ENCODE measurements at regions not wholly inside any gene's neighbourhood (a gene's known extent, or its start where the extent isn't known, plus 50 kb on each side); places are given as distances from the start of the nearest gene placed in this dataset.

DNA sequence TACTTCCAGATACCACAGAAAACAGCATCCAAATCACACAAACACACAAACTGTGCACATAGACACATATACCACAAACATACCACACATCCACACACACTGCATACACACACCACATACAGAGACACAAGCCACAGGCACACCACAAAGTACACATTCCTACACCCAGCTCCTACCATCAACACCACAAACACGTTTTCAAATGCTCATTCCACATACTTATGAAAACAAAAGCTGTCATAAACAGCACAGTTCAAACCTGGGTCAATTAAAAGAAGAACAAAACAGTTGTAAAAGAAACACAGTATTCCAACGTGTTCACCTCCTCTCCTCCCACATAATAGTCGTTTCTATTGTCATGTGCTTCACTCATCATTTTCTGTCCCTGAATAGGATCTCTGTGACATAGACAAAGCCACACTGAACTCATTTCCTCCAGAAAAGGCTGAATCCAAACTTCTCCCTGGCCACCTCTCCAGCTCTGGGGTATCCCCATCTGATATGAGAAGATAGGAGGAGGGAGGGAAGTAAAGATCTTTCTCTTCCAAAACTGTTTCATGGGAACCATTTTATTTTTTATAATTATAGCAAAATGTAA, 89.2 kb downstream of the CXCL12 start:
- Histone ChIP-seq H3K4me3 (no peak overlapping the region), H3K27me3 (peaks cover 0 to 32% of the 10 kb centered on the region in 2 donors), H3K36me3 (no peaks in the 10 kb centered on the region), H3K27ac (no peak overlapping the region), H3K4me1 (peaks cover 5 to 7% of the 10 kb centered on the region in 2 donors), H3K9me3 (no peaks in the 10 kb centered on the region)
- DNase-seq (no peak), ATAC-seq (no peak)
- TF ChIP-seq, protein P1, sequence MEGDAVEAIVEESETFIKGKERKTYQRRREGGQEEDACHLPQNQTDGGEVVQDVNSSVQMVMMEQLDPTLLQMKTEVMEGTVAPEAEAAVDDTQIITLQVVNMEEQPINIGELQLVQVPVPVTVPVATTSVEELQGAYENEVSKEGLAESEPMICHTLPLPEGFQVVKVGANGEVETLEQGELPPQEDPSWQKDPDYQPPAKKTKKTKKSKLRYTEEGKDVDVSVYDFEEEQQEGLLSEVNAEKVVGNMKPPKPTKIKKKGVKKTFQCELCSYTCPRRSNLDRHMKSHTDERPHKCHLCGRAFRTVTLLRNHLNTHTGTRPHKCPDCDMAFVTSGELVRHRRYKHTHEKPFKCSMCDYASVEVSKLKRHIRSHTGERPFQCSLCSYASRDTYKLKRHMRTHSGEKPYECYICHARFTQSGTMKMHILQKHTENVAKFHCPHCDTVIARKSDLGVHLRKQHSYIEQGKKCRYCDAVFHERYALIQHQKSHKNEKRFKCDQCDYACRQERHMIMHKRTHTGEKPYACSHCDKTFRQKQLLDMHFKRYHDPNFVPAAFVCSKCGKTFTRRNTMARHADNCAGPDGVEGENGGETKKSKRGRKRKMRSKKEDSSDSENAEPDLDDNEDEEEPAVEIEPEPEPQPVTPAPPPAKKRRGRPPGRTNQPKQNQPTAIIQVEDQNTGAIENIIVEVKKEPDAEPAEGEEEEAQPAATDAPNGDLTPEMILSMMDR (IDR thresholded peaks at IDR 0.05), result no peak
- intact Hi-C loops (cut with DNase I), result no loop called here

DNA sequence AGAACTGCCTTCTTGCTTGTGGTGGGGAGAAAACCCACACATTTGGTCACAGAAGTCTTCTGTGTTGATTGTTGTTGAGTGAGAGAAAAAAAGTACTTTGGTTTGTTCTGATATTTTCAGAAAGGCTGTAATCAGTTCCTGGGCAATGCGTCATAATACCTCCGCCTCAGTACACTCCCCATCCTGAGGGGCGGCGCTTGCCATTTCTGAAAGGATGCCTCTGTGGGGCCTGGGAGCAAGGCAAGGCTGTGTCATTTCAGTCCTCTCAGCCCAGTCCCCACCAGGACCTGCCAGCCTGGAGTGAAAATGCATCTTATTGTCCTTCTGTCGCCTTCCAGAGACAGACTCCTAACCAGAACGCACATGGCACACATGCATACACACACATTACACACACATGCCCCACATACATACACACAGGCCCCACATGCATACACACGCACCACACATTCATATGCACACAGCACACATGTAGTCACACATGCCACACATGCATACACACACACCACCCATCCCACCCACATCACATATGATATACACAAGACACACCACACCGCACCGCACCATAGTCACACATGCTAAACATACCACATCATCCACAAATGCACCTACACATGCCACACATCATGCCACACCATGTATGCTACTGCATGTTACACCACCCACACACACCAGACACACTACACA, 90.0 kb downstream of the CXCL12 start:
- peaks cover 5 to 7% of the 10 kb centered on the region in 2 donors for H3K4me1 ChIP-seq
- ATAC-seq (no peak), DNase-seq (peak in 1 of 4 donors; percentile 15)
- no peaks in the 10 kb centered on the region for H3K36me3 ChIP-seq
- H3K27ac ChIP-seq, result peak overlapping the region in 1 of 2 donors; percentile 61
- no peak overlapping the region for H3K4me3 ChIP-seq
- TF ChIP-seq, protein P1 (IDR thresholded peaks at IDR 0.05), result no peak
- H3K9me3 ChIP-seq, result no peaks in the 10 kb centered on the region
- intact Hi-C loops (cut with DNase I), result no loop called here
- H3K27me3 ChIP-seq, result peaks cover 0 to 32% of the 10 kb centered on the region in 2 donors

DNA sequence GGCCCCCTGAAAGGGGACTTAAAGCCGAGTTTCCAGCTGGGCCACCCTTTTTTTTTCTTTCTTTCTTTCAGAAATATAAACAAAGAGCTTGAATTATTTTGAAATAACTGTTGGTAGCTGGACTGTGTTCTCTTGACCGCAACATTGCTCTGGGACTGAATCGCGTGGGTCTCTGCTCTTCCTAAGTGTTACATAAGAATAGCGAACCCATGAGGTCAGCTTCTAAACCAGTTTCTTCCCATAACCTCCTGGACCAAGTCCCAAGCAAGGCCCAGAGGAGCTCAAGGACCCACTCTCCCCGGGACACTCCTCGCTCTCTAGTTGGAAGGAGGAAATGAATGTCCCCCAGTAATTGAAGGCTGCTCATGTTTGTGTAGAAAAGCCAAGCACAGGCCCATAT, 91.1 kb downstream of the CXCL12 start:
- DNase-seq (peak in 3 of 4 donors; percentile 6 to 71 (median 8)), ATAC-seq (peak; percentile 95)
- peaks cover 5 to 7% of the 10 kb centered on the region in 2 donors for H3K4me1 ChIP-seq
- H3K4me3 ChIP-seq, result peak overlapping the region in 1 of 2 donors; percentile 10
- H3K27me3 ChIP-seq, result peaks cover 0 to 32% of the 10 kb centered on the region in 2 donors
- H3K9me3 ChIP-seq, result no peaks in the 10 kb centered on the region
- peak overlapping the region; percentile 61 to 70 for H3K27ac ChIP-seq
- no peaks in the 10 kb centered on the region for H3K36me3 ChIP-seq
- TF ChIP-seq, protein P1 (IDR thresholded peaks at IDR 0.05), result no peak
- intact Hi-C loops (cut with DNase I), result no loop called here

DNA sequence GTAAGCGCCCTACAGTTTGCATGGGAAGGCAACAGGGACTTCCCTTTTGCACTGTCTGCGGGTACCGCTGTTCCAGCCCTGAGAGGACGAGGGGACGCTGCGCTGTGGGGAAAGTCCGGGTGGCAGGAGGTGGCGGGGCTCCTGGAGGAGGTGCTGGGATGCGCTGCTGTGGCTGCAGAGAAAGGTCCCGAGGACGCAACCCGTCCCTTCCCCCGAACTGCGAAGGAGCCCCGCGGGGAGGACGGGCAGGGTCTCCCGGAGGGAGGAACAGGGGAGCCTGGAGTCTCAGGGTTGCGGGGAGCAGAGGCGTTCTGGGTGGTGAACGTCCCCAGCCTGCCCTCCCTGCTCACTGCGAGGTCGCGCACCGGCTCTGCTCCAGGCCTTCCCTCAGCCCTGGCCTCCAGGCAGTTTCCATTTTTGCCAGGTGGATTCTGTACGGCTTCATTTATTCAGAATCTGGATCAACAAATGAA, 91.6 kb downstream of the CXCL12 start:
- Histone ChIP-seq H3K27ac (peak overlapping the region; percentile 61 to 70), H3K27me3 (peaks cover 0 to 32% of the 10 kb centered on the region in 2 donors), H3K36me3 (no peaks in the 10 kb centered on the region), H3K4me1 (peaks cover 5 to 7% of the 10 kb centered on the region in 2 donors), H3K4me3 (peak overlapping the region; percentile 10 to 14), H3K9me3 (no peaks in the 10 kb centered on the region)
- DNase-seq (peak in 2 of 4 donors; percentile 12 to 65), ATAC-seq (peak; percentile 57)
- TF ChIP-seq, protein P1 (IDR thresholded peaks at IDR 0.05), result no peak
- intact Hi-C loops (cut with DNase I), result no loop called here

DNA sequence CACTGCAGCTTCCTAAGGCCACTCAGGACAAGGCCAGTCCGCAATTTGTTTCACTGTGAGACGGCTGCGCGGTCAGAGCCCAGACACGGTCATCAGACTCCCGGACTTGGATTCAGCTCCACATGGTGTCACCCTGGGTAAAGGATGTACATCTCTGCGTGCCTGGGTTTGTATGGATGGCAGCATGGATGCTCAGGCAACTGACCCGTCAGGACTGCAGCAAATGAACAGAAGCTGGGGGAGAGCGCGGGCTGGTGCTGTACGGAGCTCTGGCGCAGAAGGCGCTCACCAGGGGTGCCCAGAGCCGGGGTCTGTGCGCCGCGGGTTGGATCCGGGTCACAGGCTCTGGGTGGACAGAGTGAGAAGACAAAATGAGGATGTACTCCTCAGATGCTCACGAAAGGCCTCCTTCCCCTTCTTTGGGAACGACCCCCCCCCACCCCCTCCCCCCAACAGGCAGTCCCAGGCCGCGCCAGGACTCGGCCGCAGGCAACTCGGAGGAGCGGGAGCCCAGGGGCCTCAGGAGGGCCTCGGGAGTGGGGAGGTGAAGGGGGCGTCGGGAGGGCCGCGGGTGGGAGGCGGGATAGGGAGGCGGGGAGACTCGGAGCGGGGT, 92.4 kb downstream of the CXCL12 start:
- Histone ChIP-seq H3K4me3 (no peak overlapping the region), H3K9me3 (no peaks in the 10 kb centered on the region), H3K27ac (no peak overlapping the region), H3K36me3 (no peaks in the 10 kb centered on the region), H3K4me1 (peaks cover 5 to 7% of the 10 kb centered on the region in 2 donors), H3K27me3 (peaks cover 0 to 32% of the 10 kb centered on the region in 2 donors)
- DNase-seq (peak in 2 of 4 donors; percentile 8 to 68), ATAC-seq (no peak)
- TF ChIP-seq, protein P1 (IDR thresholded peaks at IDR 0.05), result no peak
- intact Hi-C loops (cut with DNase I), result no loop called here
